GM06990 (cell line): ENCODE measurements at regions not wholly inside any gene's neighbourhood (a gene's known extent, or its start where the extent isn't known, plus 50 kb on each side); places are given as distances from the start of the nearest gene placed in this dataset.

Source experiments
- DNase-seq: peaks from one replicate; pipeline ENCODE4 v3.0.0-alpha.2; 2011; ENCODE audit not compliant: insufficient read length; ENCODE audit errors: extremely low read depth
- H3K27me3 ChIP-seq: replicated peaks from 2 replicates; pipeline ENCODE4 v1.6.0; 2011; ENCODE audit warnings: low read length; ENCODE audit not compliant: control insufficient read depth, insufficient read depth
- H3K36me3 ChIP-seq: 2 replicates; pipeline ENCODE4 v1.5.1; 2011; ENCODE audit warnings: low read length; ENCODE audit not compliant: control insufficient read depth, insufficient read depth
- H3K4me3 ChIP-seq: replicated peaks from 2 replicates; pipeline ENCODE4 v1.5.1; 2011; ENCODE audit warnings: low read depth, mild to moderate bottlenecking, control low read depth, low read length
- CTCF ChIP-seq: IDR thresholded peaks from 2 replicates; pipeline ENCODE4 v1.5.1; 2011; ENCODE audit warnings: low read length, control low read depth, mild to moderate bottlenecking, inconsistent platforms; ENCODE audit not compliant: insufficient read depth, poor library complexity, severe bottlenecking

- no peak for DNase-seq
- TF ChIP-seq CTCF: no peak
- Histone ChIP-seq H3K4me3 (no peak overlapping the region), H3K36me3 (no peaks in the 10 kb centered on the region), H3K27me3 (no peaks in the 10 kb centered on the region)
These were observed 183.7 kb upstream of the ALKAL2 start for GRCh38 chr2:471560-471959.

GRCh38 chr2:469514-469913, 181.6 kb upstream of the ALKAL2 start:
- no peak for DNase-seq
- no peak for TF ChIP-seq CTCF
- Histone ChIP-seq H3K27me3 (no peaks in the 10 kb centered on the region), H3K36me3 (no peaks in the 10 kb centered on the region), H3K4me3 (no peak overlapping the region)

- Histone ChIP-seq H3K4me3 (no peak overlapping the region), H3K27me3 (no peaks in the 10 kb centered on the region), H3K36me3 (no peaks in the 10 kb centered on the region)
- no peak for TF ChIP-seq CTCF
- DNase-seq: no peak
These were observed 180.9 kb upstream of the ALKAL2 start for GRCh38 chr2:468648-469336.

- no peak for TF ChIP-seq CTCF
- H3K27me3 ChIP-seq: no peaks in the 10 kb centered on the region
- H3K36me3 ChIP-seq: no peaks in the 10 kb centered on the region
- H3K4me3 ChIP-seq: no peak overlapping the region
- no peak for DNase-seq
These were observed 180.2 kb upstream of the ALKAL2 start for GRCh38 chr2:467892-468647.

- Histone ChIP-seq H3K4me3 (no peak overlapping the region), H3K27me3 (no peaks in the 10 kb centered on the region), H3K36me3 (no peaks in the 10 kb centered on the region)
- no peak for TF ChIP-seq CTCF
- no peak for DNase-seq
These were observed 179.6 kb upstream of the ALKAL2 start for GRCh38 chr2:467543-467891.

- no peak for DNase-seq
- no peak overlapping the region for H3K4me3 ChIP-seq
- H3K36me3 ChIP-seq: no peaks in the 10 kb centered on the region
- no peaks in the 10 kb centered on the region for H3K27me3 ChIP-seq
- no peak for TF ChIP-seq CTCF
These were observed 179.2 kb upstream of the ALKAL2 start for GRCh38 chr2:467101-467500.
